Glomerular endothelial cell (primary cell): ENCODE measurements at regions not wholly inside any gene's neighbourhood (a gene's known extent, or its start where the extent isn't known, plus 50 kb on each side); places are given as distances from the start of the nearest gene placed in this dataset.

Experiments
- DNase-seq: peaks from one replicate; pipeline ENCODE4 v3.0.0-alpha.2; 2011; ENCODE audit warnings: low read depth, low spot score; ENCODE audit errors: extremely low read depth

GRCh38 chr2:64396551-64396950 lies 57.4 kb upstream of the LGALSL start:
- DNase-seq, result no peak

- no peak for DNase-seq
These were observed 55.3 kb upstream of the LGALSL start for GRCh38 chr2:64398516-64399129.

- DNase-seq, result no peak
These were observed 54.4 kb upstream of the LGALSL start for GRCh38 chr2:64399521-64399920.

GRCh38 chr2:64400105-64400728 lies 53.7 kb upstream of the LGALSL start:
- no peak for DNase-seq

GRCh38 chr2:64400733-64401528 lies 53.0 kb upstream of the LGALSL start:
- no peak for DNase-seq

- DNase-seq, result no peak
These were observed 52.5 kb upstream of the LGALSL start for GRCh38 chr2:64401529-64401880.

GRCh38 chr2:64402876-64403275 lies 51.1 kb upstream of the LGALSL start:
- DNase-seq, result peak; percentile 34

GRCh38 chr2:64403426-64403825 lies 50.5 kb upstream of the LGALSL start:
- DNase-seq, result peak; percentile 4

GRCh38 chr2:64404002-64404731 lies 49.8 kb upstream of the LGALSL start:
- peak; percentile 91 for DNase-seq
